H9 (cell line): ENCODE measurements at regions not wholly inside any gene's neighbourhood (a gene's known extent, or its start where the extent isn't known, plus 50 kb on each side); places are given as distances from the start of the nearest gene placed in this dataset.

ENCODE experiments used
- DNase-seq: peaks from one replicate; pipeline ENCODE4 v3.0.0-alpha.2; 2017
- H2AFZ ChIP-seq: one replicate; pipeline ENCODE4 v1.6.1; 2013; ENCODE audit warnings: mild to moderate bottlenecking, low read length, control low read depth, moderate library complexity
- H2AK5ac ChIP-seq: 2 replicates; pipeline ENCODE4 v1.6.1; 2013; ENCODE audit warnings: low read length, control low read depth, mixed read lengths; ENCODE audit not compliant: insufficient read length
- H2BK120ac ChIP-seq: one replicate; pipeline ENCODE4 v1.6.1; 2013; ENCODE audit warnings: low read depth, mild to moderate bottlenecking, low read length, control low read depth, inconsistent platforms; ENCODE audit not compliant: poor library complexity, severe bottlenecking
- H2BK12ac ChIP-seq: 2 replicates; pipeline ENCODE4 v1.6.1; 2013; ENCODE audit warnings: low read length, control low read depth, mixed read lengths, low read depth; ENCODE audit not compliant: insufficient read length
- H2BK15ac ChIP-seq: 2 replicates; pipeline ENCODE4 v1.6.1; 2013; ENCODE audit warnings: low read depth, low read length, control low read depth
- H2BK20ac ChIP-seq: one replicate; pipeline ENCODE4 v1.6.1; 2013; ENCODE audit warnings: low read depth, mild to moderate bottlenecking, low read length, control low read depth, inconsistent platforms; ENCODE audit not compliant: poor library complexity, severe bottlenecking
- H2BK5ac ChIP-seq: 2 replicates; pipeline ENCODE4 v1.6.1; 2013; ENCODE audit warnings: low read length, control low read depth, mixed read lengths; ENCODE audit not compliant: insufficient read length
- H3K14ac ChIP-seq: 2 replicates; pipeline ENCODE4 v1.6.1; 2013; ENCODE audit warnings: low read length, control low read depth; ENCODE audit not compliant: insufficient read depth
- H3K18ac ChIP-seq: 2 replicates; pipeline ENCODE4 v1.6.1; 2013; ENCODE audit warnings: low read depth, mild to moderate bottlenecking, mixed read lengths, low read length, control low read depth; ENCODE audit not compliant: insufficient read length
- H3K23ac ChIP-seq: 2 replicates; pipeline ENCODE4 v1.6.1; 2013; ENCODE audit warnings: low read length, control low read depth, mixed read lengths, low read depth; ENCODE audit not compliant: insufficient read length
- H3K23me2 ChIP-seq: 2 replicates; pipeline ENCODE4 v1.6.1; 2013; ENCODE audit warnings: low read depth, mild to moderate bottlenecking, mixed read lengths, low read length, control low read depth; ENCODE audit not compliant: insufficient read length, poor library complexity, severe bottlenecking
- H3K27ac ChIP-seq: 2 replicates; pipeline ENCODE4 v1.5.1; 2013; ENCODE audit warnings: low read length, control low read depth, mixed read lengths, low read depth; ENCODE audit not compliant: insufficient read length
- H3K27me3 ChIP-seq: 2 replicates; pipeline ENCODE4 v1.6.1; 2013; ENCODE audit warnings: low read length, control low read depth, inconsistent platforms; ENCODE audit not compliant: insufficient read depth
- H3K4ac ChIP-seq: 2 replicates; pipeline ENCODE4 v1.6.1; 2013; ENCODE audit warnings: low read depth, mild to moderate bottlenecking, control low read depth, inconsistent platforms, low read length, moderate library complexity
- H3K4me1 ChIP-seq: 2 replicates; pipeline ENCODE4 v1.6.1; 2013; ENCODE audit warnings: low read length, control low read depth, inconsistent platforms; ENCODE audit not compliant: insufficient read depth
- H3K4me2 ChIP-seq: 2 replicates; pipeline ENCODE4 v1.6.1; 2013; ENCODE audit warnings: low read length, control low read depth, mixed read lengths; ENCODE audit not compliant: insufficient read length, insufficient read depth
- H3K56ac ChIP-seq: 2 replicates; pipeline ENCODE4 v1.6.1; 2013; ENCODE audit warnings: low read depth, mild to moderate bottlenecking, mixed read lengths, low read length, control low read depth; ENCODE audit not compliant: insufficient read length
- H3K79me1 ChIP-seq: 2 replicates; pipeline ENCODE4 v1.6.1; 2013; ENCODE audit warnings: low read depth, mild to moderate bottlenecking, moderate library complexity, low read length, control low read depth, inconsistent platforms; ENCODE audit not compliant: insufficient read depth, poor library complexity, severe bottlenecking
- H3K79me2 ChIP-seq: 2 replicates; pipeline ENCODE4 v1.6.1; 2013; ENCODE audit warnings: low read length, control low read depth, inconsistent platforms; ENCODE audit not compliant: insufficient read depth
- H3K9ac ChIP-seq: 2 replicates; pipeline ENCODE4 v1.6.1; 2013; ENCODE audit warnings: low read length, control low read depth, mixed read lengths; ENCODE audit not compliant: insufficient read length; ENCODE audit errors: extremely low read depth
- H3K9me3 ChIP-seq: one replicate; pipeline ENCODE4 v1.6.1; 2013; ENCODE audit warnings: low read depth, low read length, inconsistent platforms; ENCODE audit not compliant: control insufficient read depth
- H3T11ph ChIP-seq: one replicate; pipeline ENCODE4 v1.6.1; 2013; ENCODE audit warnings: mild to moderate bottlenecking, low read length, control low read depth, inconsistent platforms
- H4K20me1 ChIP-seq: one replicate; pipeline ENCODE4 v1.6.1; 2013; ENCODE audit not compliant: control insufficient read depth, insufficient read length, insufficient read depth
- H4K5ac ChIP-seq: 2 replicates; pipeline ENCODE4 v1.6.1; 2013; ENCODE audit warnings: low read depth, mild to moderate bottlenecking, mixed read lengths, low read length, control low read depth; ENCODE audit not compliant: insufficient read length
- H4K8ac ChIP-seq: replicated peaks from 2 replicates; pipeline ENCODE4 v1.6.1; 2013; ENCODE audit warnings: low read length, control low read depth, mixed read lengths, low read depth; ENCODE audit not compliant: insufficient read length
- H4K91ac ChIP-seq: 2 replicates; pipeline ENCODE4 v1.6.1; 2013; ENCODE audit warnings: low read depth, mild to moderate bottlenecking, moderate library complexity, mixed read lengths, low read length, control low read depth; ENCODE audit not compliant: insufficient read length
- H3K27ac Mint-ChIP-seq, 3 experiments: 2 replicates in 2 of 3; 3 replicates in 1 of 3; pipeline ENCODE4 v1.8.0; 2020 to 2021; ENCODE audit warnings: mixed read lengths in 3 of 3, mild to moderate bottlenecking in 1 of 3, moderate library complexity in 1 of 3
- H3K27me3 Mint-ChIP-seq: 2 replicates; pipeline ENCODE4 v1.8.0; 2021; ENCODE audit warnings: low read depth, mild to moderate bottlenecking, moderate library complexity, mixed read lengths
- H3K36me3 Mint-ChIP-seq, 3 experiments: 2 replicates in 2 of 3; 3 replicates in 1 of 3; pipeline ENCODE4 v1.8.0; 2020 to 2021; ENCODE audit warnings: low read depth in 3 of 3, mixed read lengths in 3 of 3; ENCODE audit not compliant: insufficient read depth in 1 of 3
- H3K4me1 Mint-ChIP-seq, 2 experiments: 2 replicates each; pipeline ENCODE4 v1.8.0; 2020; ENCODE audit warnings: mixed read lengths in 2 of 2
- H3K4me3 Mint-ChIP-seq, 2 experiments: 2 replicates in 1 of 2; 3 replicates in 1 of 2; pipeline ENCODE4 v1.8.0; 2020 to 2021; ENCODE audit warnings: mild to moderate bottlenecking in 2 of 2, mixed read lengths in 2 of 2, moderate library complexity in 1 of 2
- H3K9me3 Mint-ChIP-seq, 2 experiments: 2 replicates in 1 of 2; 3 replicates in 1 of 2; pipeline ENCODE4 v1.8.0; 2020; ENCODE audit warnings: mild to moderate bottlenecking in 2 of 2, mixed read lengths in 2 of 2, moderate library complexity in 1 of 2
- TF ChIP-seq, protein P1 (sequence below): fragments of 200-600 bp; sonication (generic); conservative IDR thresholded peaks from 3 replicates; pipeline ENCODE4 v1.8.0; 2021; ENCODE audit warnings: antibody characterized with exemption, mild to moderate bottlenecking

DNA sequence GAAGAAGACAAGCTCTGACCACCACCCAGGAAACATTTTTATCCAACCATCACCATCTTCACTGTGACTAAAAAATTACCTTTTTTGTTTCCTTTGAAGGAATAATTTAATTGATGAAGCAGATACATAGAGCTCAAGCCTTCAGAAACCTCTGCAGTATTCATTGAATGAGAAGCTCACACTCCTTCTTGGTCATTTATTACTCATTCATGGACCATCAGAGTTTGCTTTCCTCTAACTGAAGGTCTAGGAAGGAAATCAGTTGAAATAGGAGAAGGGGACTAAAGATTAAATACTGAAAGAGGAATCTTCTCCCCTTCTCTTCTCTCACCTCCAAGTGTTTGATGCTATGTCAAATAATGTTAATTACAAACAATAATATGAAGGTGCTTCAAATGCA, 290.6 kb upstream of the KLF3 start:
- no peak overlapping the region for H3K27ac ChIP-seq
- H2BK20ac ChIP-seq, result no peak overlapping the region
- Mint-ChIP-seq H3K36me3 (peaks cover 0 to 3% (median 0%) of the 10 kb centered on the region in 3 experiments; a peak in 2 of 7 replicates), H3K9me3 (peaks cover 0 to 3% of the 10 kb centered on the region in 2 experiments; a peak in 2 of 5 replicates), H3K27me3 (no peaks in the 10 kb centered on the region; the same call in none of the 2 replicates), H3K4me3 (no peak overlapping the region; a peak in 1 of 5 replicates), H3K4me1 (no peaks in the 10 kb centered on the region), H3K27ac (no peak overlapping the region)
- H2BK5ac ChIP-seq, result no peak overlapping the region
- H3K23me2 ChIP-seq, result no peaks in the 10 kb centered on the region
- no peak for DNase-seq
- H3K79me1 ChIP-seq, result no peaks in the 10 kb centered on the region
- no peak overlapping the region for H3K4ac ChIP-seq
- no peak overlapping the region for H3K9ac ChIP-seq
- H3K27me3 ChIP-seq, result no peaks in the 10 kb centered on the region
- no peak overlapping the region for H3T11ph ChIP-seq
- H2BK15ac ChIP-seq, result no peak overlapping the region
- TF ChIP-seq, protein P1, sequence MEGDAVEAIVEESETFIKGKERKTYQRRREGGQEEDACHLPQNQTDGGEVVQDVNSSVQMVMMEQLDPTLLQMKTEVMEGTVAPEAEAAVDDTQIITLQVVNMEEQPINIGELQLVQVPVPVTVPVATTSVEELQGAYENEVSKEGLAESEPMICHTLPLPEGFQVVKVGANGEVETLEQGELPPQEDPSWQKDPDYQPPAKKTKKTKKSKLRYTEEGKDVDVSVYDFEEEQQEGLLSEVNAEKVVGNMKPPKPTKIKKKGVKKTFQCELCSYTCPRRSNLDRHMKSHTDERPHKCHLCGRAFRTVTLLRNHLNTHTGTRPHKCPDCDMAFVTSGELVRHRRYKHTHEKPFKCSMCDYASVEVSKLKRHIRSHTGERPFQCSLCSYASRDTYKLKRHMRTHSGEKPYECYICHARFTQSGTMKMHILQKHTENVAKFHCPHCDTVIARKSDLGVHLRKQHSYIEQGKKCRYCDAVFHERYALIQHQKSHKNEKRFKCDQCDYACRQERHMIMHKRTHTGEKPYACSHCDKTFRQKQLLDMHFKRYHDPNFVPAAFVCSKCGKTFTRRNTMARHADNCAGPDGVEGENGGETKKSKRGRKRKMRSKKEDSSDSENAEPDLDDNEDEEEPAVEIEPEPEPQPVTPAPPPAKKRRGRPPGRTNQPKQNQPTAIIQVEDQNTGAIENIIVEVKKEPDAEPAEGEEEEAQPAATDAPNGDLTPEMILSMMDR, result no peak
- H4K8ac ChIP-seq, result no peak overlapping the region
- no peak overlapping the region for H2BK120ac ChIP-seq
- no peaks in the 10 kb centered on the region for H3K4me1 ChIP-seq
- H3K56ac ChIP-seq, result no peak overlapping the region
- H3K4me2 ChIP-seq, result no peak overlapping the region
- no peaks in the 10 kb centered on the region for H3K9me3 ChIP-seq
- no peaks in the 10 kb centered on the region for H4K20me1 ChIP-seq
- H3K23ac ChIP-seq, result no peak overlapping the region
- no peak overlapping the region for H2AK5ac ChIP-seq
- no peak overlapping the region for H2AFZ ChIP-seq
- no peak overlapping the region for H4K5ac ChIP-seq
- H4K91ac ChIP-seq, result no peak overlapping the region
- H3K14ac ChIP-seq, result no peak overlapping the region
- no peaks in the 10 kb centered on the region for H3K79me2 ChIP-seq
- no peak overlapping the region for H3K18ac ChIP-seq
- H2BK12ac ChIP-seq, result no peak overlapping the region
